ENCODE measurements at regions not wholly inside any gene's neighbourhood (a gene's known extent, or its start where the extent isn't known, plus 50 kb on each side); places are given as distances from the start of the nearest gene placed in this dataset.

- Histone ChIP-seq H3K9me3 (ENCODE audit: control insufficient read depth in 5 of 5, low read length in 5 of 5) (peaks cover 0 to 11% (median 2%) of the 10 kb centered on the region in 5 donors), H3K27ac (ENCODE audit: low read depth, low read length) (no peak overlapping the region), H3K4me1 (ENCODE audit: control insufficient read depth in 5 of 5, insufficient read depth in 5 of 5, low read length in 5 of 5) (peaks cover 0 to 7% (median 0%) of the 10 kb centered on the region in 5 donors), H3K36me3 (ENCODE audit: control insufficient read depth in 5 of 5, insufficient read depth in 5 of 5, low read length in 5 of 5) (no peaks in the 10 kb centered on the region), H3K27me3 (ENCODE audit: control insufficient read depth in 5 of 5, insufficient read depth in 4 of 5, low read length in 5 of 5) (no peaks in the 10 kb centered on the region), H3K4me3 (ENCODE audit: low read depth in 1 of 5, low read length in 5 of 5) (no peak overlapping the region), H3K9ac (ENCODE audit: low read length in 5 of 5) (no peak overlapping the region)
These were observed 264.1 kb upstream of the FN1 start for GRCh38 chr2:215699700-215700538.

DNA sequence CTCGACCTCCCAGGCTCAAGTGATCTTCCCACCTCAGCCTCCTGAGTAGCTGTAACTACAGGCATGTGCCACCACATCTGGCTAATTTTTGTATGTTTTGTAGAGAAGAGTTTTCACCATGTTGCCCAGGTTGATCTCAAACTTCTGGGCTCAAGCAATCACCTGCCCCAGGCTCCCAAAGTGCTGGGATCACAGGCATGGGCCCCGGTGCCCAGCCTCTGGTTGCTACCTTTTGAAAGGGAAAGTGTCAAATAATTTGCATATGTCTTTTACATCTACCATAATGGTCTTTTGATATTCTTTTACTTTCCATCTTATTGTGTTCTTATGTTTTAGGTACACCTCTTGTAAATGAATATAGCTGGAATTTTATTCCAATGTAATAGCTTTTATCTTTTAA is 263.1 kb upstream of the FN1 start:
- peaks cover 1 to 7% (median 2%) of the 10 kb centered on the region in 5 donors for H3K4me1 ChIP-seq (ENCODE audit: control insufficient read depth in 5 of 5, insufficient read depth in 5 of 5, low read length in 5 of 5)
- no peaks in the 10 kb centered on the region for H3K27me3 ChIP-seq (ENCODE audit: control insufficient read depth in 5 of 5, insufficient read depth in 4 of 5, low read length in 5 of 5)
- H3K36me3 ChIP-seq (ENCODE audit: control insufficient read depth in 5 of 5, insufficient read depth in 5 of 5, low read length in 5 of 5), result no peaks in the 10 kb centered on the region
- H3K9ac ChIP-seq (ENCODE audit: low read length in 5 of 5), result no peak overlapping the region
- no peak overlapping the region for H3K4me3 ChIP-seq (ENCODE audit: low read depth in 1 of 5, low read length in 5 of 5)
- H3K27ac ChIP-seq (ENCODE audit: low read depth, low read length), result no peak overlapping the region
- H3K9me3 ChIP-seq (ENCODE audit: control insufficient read depth in 5 of 5, low read length in 5 of 5), result peaks cover 0 to 11% (median 2%) of the 10 kb centered on the region in 5 donors

GRCh38 chr2:215698566-215698965 is 262.7 kb upstream of the FN1 start:
- no peak overlapping the region for H3K27ac ChIP-seq (ENCODE audit: low read depth, low read length)
- H3K27me3 ChIP-seq (ENCODE audit: control insufficient read depth in 5 of 5, insufficient read depth in 4 of 5, low read length in 5 of 5), result no peaks in the 10 kb centered on the region
- H3K9ac ChIP-seq (ENCODE audit: low read length in 5 of 5), result no peak overlapping the region
- H3K9me3 ChIP-seq (ENCODE audit: control insufficient read depth in 5 of 5, low read length in 5 of 5), result peaks cover 0 to 11% (median 2%) of the 10 kb centered on the region in 5 donors
- H3K36me3 ChIP-seq (ENCODE audit: control insufficient read depth in 5 of 5, insufficient read depth in 5 of 5, low read length in 5 of 5), result no peaks in the 10 kb centered on the region
- H3K4me3 ChIP-seq (ENCODE audit: low read depth in 1 of 5, low read length in 5 of 5), result no peak overlapping the region
- H3K4me1 ChIP-seq (ENCODE audit: control insufficient read depth in 5 of 5, insufficient read depth in 5 of 5, low read length in 5 of 5), result peaks cover 2 to 7% (median 6%) of the 10 kb centered on the region in 5 donors

DNA sequence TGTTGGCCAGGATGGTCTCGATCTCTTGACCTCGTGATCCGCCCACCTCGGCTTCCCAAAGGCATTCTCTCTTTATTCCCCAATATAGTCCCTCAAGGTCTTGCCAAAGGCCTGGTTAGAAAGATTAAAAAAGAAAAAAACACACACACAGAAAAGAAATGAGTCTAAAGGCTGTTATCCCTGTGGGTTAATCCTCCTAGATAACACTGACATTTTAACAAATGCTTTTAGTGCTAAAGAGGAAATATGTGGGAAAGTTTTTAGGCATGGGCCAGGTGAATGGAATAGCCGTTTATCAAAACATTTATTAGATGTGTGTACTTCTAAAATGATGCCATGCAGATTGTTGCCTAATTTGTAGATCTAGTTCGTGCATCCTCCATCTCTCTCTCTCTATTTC is 261.6 kb upstream of the FN1 start:
- peaks cover 0 to 11% (median 2%) of the 10 kb centered on the region in 5 donors for H3K9me3 ChIP-seq (ENCODE audit: control insufficient read depth in 5 of 5, low read length in 5 of 5)
- peaks cover 2 to 14% (median 7%) of the 10 kb centered on the region in 5 donors for H3K4me1 ChIP-seq (ENCODE audit: control insufficient read depth in 5 of 5, insufficient read depth in 5 of 5, low read length in 5 of 5)
- H3K4me3 ChIP-seq (ENCODE audit: low read depth in 1 of 5, low read length in 5 of 5), result no peak overlapping the region
- H3K27ac ChIP-seq (ENCODE audit: low read depth, low read length), result no peak overlapping the region
- H3K9ac ChIP-seq (ENCODE audit: low read length in 5 of 5), result no peak overlapping the region
- H3K27me3 ChIP-seq (ENCODE audit: control insufficient read depth in 5 of 5, insufficient read depth in 4 of 5, low read length in 5 of 5), result no peaks in the 10 kb centered on the region
- H3K36me3 ChIP-seq (ENCODE audit: control insufficient read depth in 5 of 5, insufficient read depth in 5 of 5, low read length in 5 of 5), result no peaks in the 10 kb centered on the region

GRCh38 chr2:215697003-215697402 is 261.1 kb upstream of the FN1 start:
- Histone ChIP-seq H3K36me3 (ENCODE audit: control insufficient read depth in 5 of 5, insufficient read depth in 5 of 5, low read length in 5 of 5) (no peaks in the 10 kb centered on the region), H3K9me3 (ENCODE audit: control insufficient read depth in 5 of 5, low read length in 5 of 5) (peaks cover 0 to 11% (median 2%) of the 10 kb centered on the region in 5 donors), H3K4me3 (ENCODE audit: low read depth in 1 of 5, low read length in 5 of 5) (no peak overlapping the region), H3K9ac (ENCODE audit: low read length in 5 of 5) (no peak overlapping the region), H3K4me1 (ENCODE audit: control insufficient read depth in 5 of 5, insufficient read depth in 5 of 5, low read length in 5 of 5) (peaks cover 2 to 14% (median 7%) of the 10 kb centered on the region in 5 donors), H3K27me3 (ENCODE audit: control insufficient read depth in 5 of 5, insufficient read depth in 4 of 5, low read length in 5 of 5) (no peaks in the 10 kb centered on the region), H3K27ac (ENCODE audit: low read depth, low read length) (no peak overlapping the region)

DNA sequence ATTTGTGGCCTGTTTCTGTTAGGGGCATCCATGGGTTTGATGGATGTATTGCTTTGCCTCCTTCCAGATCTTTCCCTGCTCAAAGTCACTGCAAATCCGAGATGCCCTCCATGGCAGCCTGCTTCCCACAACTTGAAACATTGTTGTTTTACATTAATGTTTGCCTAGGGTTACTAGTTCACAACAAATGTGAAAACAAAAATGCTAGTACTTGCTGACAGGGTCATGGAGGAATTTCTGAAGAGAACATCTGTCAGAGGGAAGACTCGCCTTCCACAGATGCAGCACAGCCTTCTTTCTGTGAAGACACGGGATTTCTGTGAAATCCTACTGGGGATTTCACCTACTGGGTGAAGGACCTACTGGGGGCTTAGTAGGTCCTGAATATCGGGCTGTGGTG is 260.0 kb upstream of the FN1 start:
- no peaks in the 10 kb centered on the region for H3K27me3 ChIP-seq (ENCODE audit: control insufficient read depth in 5 of 5, insufficient read depth in 4 of 5, low read length in 5 of 5)
- H3K9ac ChIP-seq (ENCODE audit: low read length in 5 of 5), result no peak overlapping the region
- H3K36me3 ChIP-seq (ENCODE audit: control insufficient read depth in 5 of 5, insufficient read depth in 5 of 5, low read length in 5 of 5), result no peaks in the 10 kb centered on the region
- H3K27ac ChIP-seq (ENCODE audit: low read depth, low read length), result no peak overlapping the region
- peaks cover 2 to 14% (median 7%) of the 10 kb centered on the region in 5 donors for H3K4me1 ChIP-seq (ENCODE audit: control insufficient read depth in 5 of 5, insufficient read depth in 5 of 5, low read length in 5 of 5)
- no peak overlapping the region for H3K4me3 ChIP-seq (ENCODE audit: low read depth in 1 of 5, low read length in 5 of 5)
- peaks cover 0 to 11% (median 2%) of the 10 kb centered on the region in 5 donors for H3K9me3 ChIP-seq (ENCODE audit: control insufficient read depth in 5 of 5, low read length in 5 of 5)

GRCh38 chr2:215693999-215694580 is 258.2 kb upstream of the FN1 start:
- Histone ChIP-seq H3K36me3 (ENCODE audit: control insufficient read depth in 5 of 5, insufficient read depth in 5 of 5, low read length in 5 of 5) (no peaks in the 10 kb centered on the region), H3K9me3 (ENCODE audit: control insufficient read depth in 5 of 5, low read length in 5 of 5) (peaks cover 0 to 11% (median 2%) of the 10 kb centered on the region in 5 donors), H3K27me3 (ENCODE audit: control insufficient read depth in 5 of 5, insufficient read depth in 4 of 5, low read length in 5 of 5) (no peaks in the 10 kb centered on the region), H3K4me1 (ENCODE audit: control insufficient read depth in 5 of 5, insufficient read depth in 5 of 5, low read length in 5 of 5) (peaks cover 2 to 14% (median 5%) of the 10 kb centered on the region in 5 donors), H3K4me3 (ENCODE audit: low read depth in 1 of 5, low read length in 5 of 5) (no peak overlapping the region), H3K27ac (ENCODE audit: low read depth, low read length) (no peak overlapping the region), H3K9ac (ENCODE audit: low read length in 5 of 5) (no peak overlapping the region)

- H3K27me3 ChIP-seq (ENCODE audit: control insufficient read depth in 5 of 5, insufficient read depth in 4 of 5, low read length in 5 of 5), result no peaks in the 10 kb centered on the region
- no peak overlapping the region for H3K4me3 ChIP-seq (ENCODE audit: low read depth in 1 of 5, low read length in 5 of 5)
- H3K4me1 ChIP-seq (ENCODE audit: control insufficient read depth in 5 of 5, insufficient read depth in 5 of 5, low read length in 5 of 5), result peaks cover 2 to 14% (median 5%) of the 10 kb centered on the region in 5 donors
- no peak overlapping the region for H3K9ac ChIP-seq (ENCODE audit: low read length in 5 of 5)
- no peak overlapping the region for H3K27ac ChIP-seq (ENCODE audit: low read depth, low read length)
- peaks cover 0 to 9% (median 0%) of the 10 kb centered on the region in 5 donors for H3K9me3 ChIP-seq (ENCODE audit: control insufficient read depth in 5 of 5, low read length in 5 of 5)
- H3K36me3 ChIP-seq (ENCODE audit: control insufficient read depth in 5 of 5, insufficient read depth in 5 of 5, low read length in 5 of 5), result no peaks in the 10 kb centered on the region
These were observed 257.5 kb upstream of the FN1 start for GRCh38 chr2:215693193-215693998.

- H3K4me3 ChIP-seq (ENCODE audit: low read depth in 1 of 5, low read length in 5 of 5), result no peak overlapping the region
- H3K9ac ChIP-seq (ENCODE audit: low read length in 5 of 5), result no peak overlapping the region
- H3K9me3 ChIP-seq (ENCODE audit: control insufficient read depth in 5 of 5, low read length in 5 of 5), result peaks cover 0 to under 1% (median 0%) of the 10 kb centered on the region in 5 donors
- no peaks in the 10 kb centered on the region for H3K36me3 ChIP-seq (ENCODE audit: control insufficient read depth in 5 of 5, insufficient read depth in 5 of 5, low read length in 5 of 5)
- H3K27me3 ChIP-seq (ENCODE audit: control insufficient read depth in 5 of 5, insufficient read depth in 4 of 5, low read length in 5 of 5), result no peaks in the 10 kb centered on the region
- H3K4me1 ChIP-seq (ENCODE audit: control insufficient read depth in 5 of 5, insufficient read depth in 5 of 5, low read length in 5 of 5), result peaks cover 2 to 14% (median 5%) of the 10 kb centered on the region in 5 donors
- no peak overlapping the region for H3K27ac ChIP-seq (ENCODE audit: low read depth, low read length)
These were observed 256.7 kb upstream of the FN1 start for GRCh38 chr2:215692387-215693079.
